IPS DF 19.7 (cell line): ENCODE measurements at regions not wholly inside any gene's neighbourhood (a gene's known extent, or its start where the extent isn't known, plus 50 kb on each side); places are given as distances from the start of the nearest gene placed in this dataset.
"Not testable (repeated sequence)": the region's sequence is repeated elsewhere in the genome, so short reads cannot be mapped to it uniquely, and the experiment has no call there.

Source experiments
- DNase-seq: peaks from one replicate; pipeline ENCODE4 v3.0.0-alpha.2; 2013; ENCODE audit warnings: low read depth, low spot score

DNA sequence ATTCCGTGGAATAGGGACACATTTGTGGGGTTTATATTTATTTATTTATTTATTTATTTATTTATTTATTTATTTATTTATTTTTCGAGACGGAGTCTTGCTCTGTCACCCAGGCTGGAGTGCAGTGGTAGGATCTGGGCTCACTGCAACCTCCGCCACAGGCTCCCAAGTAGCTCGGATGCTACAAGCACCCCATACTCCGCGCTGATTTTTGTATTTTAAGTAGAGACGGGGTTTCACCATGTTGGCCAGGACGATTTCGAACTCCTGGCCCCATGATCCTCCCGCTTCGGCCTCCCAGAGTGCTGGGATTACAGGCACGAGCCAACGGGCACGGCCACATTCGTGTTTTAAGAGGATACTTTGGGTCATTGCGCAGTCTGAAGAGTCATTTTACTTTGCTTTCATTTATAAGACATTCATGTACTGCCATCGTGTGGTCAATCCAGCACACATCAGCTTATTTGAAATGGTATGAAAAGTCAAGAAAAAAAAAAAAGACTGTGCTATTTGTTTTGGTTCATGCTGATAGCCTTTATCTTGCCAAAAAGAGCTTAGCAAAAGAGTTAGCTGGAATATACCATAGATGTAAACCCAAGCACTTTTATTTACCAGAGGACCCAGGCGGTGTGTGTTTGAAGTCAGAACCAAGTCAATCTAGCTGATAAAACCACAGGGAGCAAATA, 1075.0 kb downstream of the EPHA3 start:
- DNase-seq = peak; percentile 7

DNA sequence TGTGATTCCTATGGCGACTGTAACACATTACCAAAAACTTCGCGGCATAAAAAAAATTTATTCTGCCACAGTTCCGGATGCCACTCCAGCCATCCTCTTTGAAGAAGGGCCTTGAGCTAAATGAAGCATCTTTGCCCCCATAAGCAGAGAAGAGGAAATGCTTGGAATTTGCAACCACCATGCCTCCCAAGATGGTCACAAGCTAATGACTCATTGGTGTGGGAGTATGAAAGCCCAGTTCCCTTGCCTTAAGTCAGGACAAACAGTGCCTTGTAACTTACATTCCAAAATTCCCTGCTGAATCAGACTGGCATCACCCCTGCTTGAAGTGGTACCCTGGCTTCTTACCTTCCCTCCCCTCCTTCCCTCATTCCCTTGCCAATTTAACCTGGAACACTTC, 1077.4 kb downstream of the EPHA3 start:
- no peak for DNase-seq

DNA sequence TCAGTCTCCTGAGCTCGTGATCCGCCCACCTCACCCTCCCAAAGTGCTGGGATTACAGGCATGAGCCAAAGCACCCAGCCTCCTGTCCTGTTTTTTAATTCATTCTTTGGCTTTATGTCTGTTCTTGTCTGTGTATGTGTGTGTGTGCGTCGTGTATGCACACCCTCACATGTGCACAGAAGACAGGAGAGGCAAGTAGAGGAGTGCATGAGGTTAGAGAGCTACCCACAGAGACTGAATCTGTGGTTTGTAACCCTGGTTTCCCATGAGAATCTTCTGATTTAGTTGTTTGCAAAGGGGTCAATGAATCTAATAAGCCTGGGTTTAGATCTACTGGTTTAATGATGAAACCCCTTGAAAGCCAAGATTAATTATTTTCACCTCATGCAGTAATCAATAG, 1090.0 kb downstream of the EPHA3 start:
- not testable (repeated sequence) for DNase-seq

DNA sequence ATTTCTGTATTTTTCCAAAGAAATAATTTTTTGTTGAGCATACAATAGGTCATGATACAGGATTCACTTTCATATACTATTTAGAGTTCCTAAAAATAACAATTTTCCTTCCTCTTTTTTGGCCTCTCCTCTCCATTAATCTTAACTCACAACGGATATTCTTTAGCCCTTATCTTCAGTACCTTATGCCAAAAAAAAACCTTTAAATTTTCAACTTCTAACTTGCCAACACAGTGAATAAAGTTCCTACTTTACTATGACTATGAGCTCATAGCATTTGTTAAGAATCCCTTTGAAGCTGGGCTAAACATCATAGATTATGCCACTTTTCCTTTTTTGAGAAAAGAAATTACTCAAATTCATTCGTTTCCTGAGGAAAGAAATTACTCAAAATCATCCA, 1095.5 kb downstream of the EPHA3 start:
- not testable (repeated sequence) for DNase-seq

DNA sequence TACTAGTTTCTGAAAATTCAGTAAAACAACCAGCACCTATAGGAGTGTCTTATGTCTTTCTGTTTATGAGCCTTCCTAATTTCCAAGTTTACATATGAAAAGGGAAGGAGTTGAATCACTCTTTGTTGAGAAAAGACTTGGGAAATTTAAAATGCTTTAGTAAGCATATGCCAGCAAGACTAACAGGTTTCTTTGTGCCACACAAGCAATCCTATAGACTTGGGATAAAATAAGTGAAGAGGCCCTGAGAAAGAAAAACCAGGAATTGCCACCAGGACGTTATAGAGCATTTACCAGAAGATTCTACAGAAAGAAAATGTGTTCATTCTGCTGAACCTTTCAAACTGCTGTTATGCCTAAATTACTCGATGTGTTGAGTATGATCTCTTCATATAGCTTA, 1099.1 kb downstream of the EPHA3 start:
- DNase-seq = not testable (repeated sequence)

DNA sequence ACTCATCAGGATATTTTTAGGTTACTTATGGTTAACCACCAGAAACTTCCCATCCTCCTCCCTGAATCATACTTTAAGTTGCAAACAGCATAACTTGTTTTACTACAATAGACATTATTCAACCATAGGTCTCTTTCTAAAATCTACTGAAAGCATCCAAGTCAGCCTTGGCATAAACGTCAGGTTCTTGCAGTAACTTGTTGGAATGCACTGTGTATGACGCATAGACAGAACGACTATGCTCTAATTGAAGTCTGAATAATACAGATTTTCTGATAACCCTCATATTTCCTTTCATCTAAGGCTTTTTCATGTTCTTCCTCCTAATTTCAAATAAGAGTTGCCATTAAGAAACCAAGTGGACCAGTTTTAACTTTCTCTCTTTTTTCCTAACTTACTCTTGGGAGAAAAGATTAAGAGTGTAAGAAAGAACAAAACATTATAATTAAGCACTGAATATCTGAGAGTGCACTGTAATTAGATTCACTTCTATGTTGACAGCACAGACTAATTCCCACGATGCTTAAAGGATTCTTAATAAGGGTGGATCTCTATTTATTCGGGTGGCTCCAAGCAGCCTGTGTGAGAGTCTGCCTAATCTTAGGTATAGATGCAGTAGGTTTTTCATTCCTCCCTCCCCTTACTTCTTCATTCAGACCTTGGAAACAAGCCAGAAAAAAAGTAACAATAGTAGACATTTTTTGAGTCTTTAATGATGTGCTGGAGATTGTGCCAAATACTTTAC, 1100.1 kb downstream of the EPHA3 start:
- DNase-seq = not testable (repeated sequence)

DNA sequence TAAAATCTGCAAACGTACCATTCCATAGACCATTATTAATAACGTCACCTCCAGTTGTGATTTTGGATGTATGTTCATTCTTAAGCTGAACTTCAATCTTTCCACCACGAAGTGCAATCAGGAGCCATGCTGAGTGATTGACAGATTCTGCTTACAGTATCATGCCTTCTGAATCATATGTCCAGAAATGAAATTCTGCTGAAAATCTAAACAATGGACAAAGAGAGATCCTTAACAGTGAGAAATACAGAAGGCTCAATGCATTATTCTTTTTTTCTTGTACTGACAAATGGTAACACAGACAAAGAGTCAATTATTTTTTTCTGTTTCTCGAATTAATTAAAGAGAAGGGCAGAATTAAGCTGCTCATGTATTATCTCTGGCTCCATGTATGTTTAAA, 1114.5 kb downstream of the EPHA3 start:
- no peak for DNase-seq

DNA sequence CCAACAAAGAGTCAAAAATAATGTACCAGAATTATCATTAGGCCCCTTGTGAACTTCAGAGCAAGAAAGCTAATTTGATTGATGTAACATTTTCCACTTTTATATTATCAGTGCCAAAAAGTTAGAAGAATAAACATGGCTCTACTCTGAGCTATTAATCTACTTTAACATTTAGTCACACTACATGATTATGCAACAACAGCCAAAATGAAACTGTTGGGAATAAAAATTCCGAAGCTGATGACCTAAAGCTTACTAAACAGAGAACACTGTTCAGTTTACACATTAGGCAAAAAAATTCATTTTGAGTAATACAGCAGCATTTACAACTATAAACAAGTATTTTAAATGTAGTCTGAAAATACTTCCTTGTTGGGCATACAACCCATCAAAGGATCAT, 1134.1 kb downstream of the EPHA3 start:
- no peak for DNase-seq

DNA sequence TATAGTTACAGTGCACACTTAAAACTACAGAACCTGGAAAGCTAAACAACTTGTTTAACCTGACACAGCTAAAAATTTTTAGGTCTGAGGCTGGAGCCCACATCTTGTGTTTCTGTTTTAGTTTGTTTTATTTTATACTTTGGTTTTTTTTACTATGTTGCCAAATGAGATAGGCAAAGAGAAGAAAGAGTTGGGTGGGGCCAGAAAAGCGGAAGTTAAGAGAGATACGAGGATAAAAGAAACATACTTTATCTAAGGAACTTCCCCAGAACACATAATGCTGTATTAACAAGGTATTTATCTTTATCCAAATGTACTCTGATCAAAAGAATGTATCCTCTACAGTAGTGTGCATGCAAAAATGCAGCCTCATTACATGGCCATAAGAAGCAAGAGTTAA, 1145.7 kb downstream of the EPHA3 start:
- no peak for DNase-seq

DNA sequence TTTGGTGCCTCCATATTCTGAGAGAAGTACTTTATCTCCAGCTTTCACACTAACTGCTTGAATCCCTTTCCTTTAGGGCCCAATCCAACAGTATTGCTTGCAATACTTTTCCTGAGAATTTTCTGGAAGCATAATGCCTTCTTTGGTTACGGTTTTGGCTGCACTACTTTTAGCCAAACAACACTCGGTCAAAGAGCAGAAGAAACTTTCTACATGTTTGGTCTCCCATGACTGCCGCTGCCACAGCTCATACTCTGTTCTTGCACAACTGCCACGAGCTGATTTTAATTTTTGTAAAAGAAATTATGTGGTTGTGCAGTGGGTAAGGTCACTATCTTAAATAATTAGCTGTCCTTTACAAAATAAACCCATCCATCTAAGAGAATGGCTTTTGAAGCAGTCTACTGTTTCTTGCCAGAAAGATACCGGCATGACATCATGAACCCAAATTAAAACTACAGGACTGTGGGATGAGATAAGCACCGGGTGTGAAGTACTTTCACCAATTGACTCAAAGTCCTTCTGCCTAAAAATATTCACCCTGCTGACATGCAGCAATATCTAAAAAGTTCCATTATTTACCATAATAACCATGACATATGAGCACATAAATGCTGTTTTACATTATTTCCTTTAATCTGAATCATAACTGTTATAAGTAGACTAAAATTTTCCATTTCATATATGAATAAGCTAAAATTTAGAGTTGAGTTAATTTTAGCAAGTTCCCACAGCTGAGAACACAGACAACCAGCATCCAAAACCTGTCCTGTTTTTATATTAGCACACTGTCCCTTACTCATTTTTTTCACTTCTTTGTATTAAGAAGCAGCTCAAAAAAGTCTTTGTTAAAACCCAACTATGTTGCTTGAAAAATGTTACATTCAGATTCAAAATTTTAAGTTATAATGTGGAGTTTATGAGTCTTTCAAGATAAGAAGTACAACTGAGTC, 1154.3 kb downstream of the EPHA3 start:
- no peak for DNase-seq
